ENCODE measurements at regions not wholly inside any gene's neighbourhood (a gene's known extent, or its start where the extent isn't known, plus 50 kb on each side); places are given as distances from the start of the nearest gene placed in this dataset.

- no peak for TF ChIP-seq AEBP2 (tag by site-specific recombination; IDR thresholded peaks at IDR 0.05; ENCODE audit: borderline replicate concordance)
- no peak for TF ChIP-seq ZNF292 (tag by site-specific recombination; IDR thresholded peaks at IDR 0.05; ENCODE audit: borderline replicate concordance, low read depth)
- TF ChIP-seq ZNF549 (tag by site-specific recombination; IDR thresholded peaks at IDR 0.05), result no peak
- no peak for TF ChIP-seq ZNF529 (tag by site-specific recombination; IDR thresholded peaks at IDR 0.05; ENCODE audit: insufficient replicate concordance)
- TF ChIP-seq, protein P1, sequence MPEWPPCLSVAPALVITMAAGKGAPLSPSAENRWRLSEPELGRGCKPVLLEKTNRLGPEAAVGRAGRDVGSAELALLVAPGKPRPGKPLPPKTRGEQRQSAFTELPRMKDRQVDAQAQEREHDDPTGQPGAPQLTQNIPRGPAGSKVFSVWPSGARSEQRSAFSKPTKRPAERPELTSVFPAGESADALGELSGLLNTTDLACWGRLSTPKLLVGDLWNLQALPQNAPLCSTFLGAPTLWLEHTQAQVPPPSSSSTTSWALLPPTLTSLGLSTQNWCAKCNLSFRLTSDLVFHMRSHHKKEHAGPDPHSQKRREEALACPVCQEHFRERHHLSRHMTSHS (tag by site-specific recombination; IDR thresholded peaks at IDR 0.05), result no peak
- TF ChIP-seq ZNF624 (tag by site-specific recombination; IDR thresholded peaks at IDR 0.05), result no peak
- TF ChIP-seq ZNF391 (tag by site-specific recombination; IDR thresholded peaks at IDR 0.05; ENCODE audit: borderline replicate concordance, low read depth), result no peak
- TF ChIP-seq, protein P2, sequence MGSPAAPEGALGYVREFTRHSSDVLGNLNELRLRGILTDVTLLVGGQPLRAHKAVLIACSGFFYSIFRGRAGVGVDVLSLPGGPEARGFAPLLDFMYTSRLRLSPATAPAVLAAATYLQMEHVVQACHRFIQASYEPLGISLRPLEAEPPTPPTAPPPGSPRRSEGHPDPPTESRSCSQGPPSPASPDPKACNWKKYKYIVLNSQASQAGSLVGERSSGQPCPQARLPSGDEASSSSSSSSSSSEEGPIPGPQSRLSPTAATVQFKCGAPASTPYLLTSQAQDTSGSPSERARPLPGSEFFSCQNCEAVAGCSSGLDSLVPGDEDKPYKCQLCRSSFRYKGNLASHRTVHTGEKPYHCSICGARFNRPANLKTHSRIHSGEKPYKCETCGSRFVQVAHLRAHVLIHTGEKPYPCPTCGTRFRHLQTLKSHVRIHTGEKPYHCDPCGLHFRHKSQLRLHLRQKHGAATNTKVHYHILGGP (tag by site-specific recombination; IDR thresholded peaks at IDR 0.05), result no peak
- TF ChIP-seq ZNF10 (tag by site-specific recombination; IDR thresholded peaks at IDR 0.05), result no peak
- TF ChIP-seq SP2 (tag by site-specific recombination; IDR thresholded peaks at IDR 0.05), result no peak
- TF ChIP-seq ZNF747 (tag by site-specific recombination; IDR thresholded peaks at IDR 0.05), result no peak
Observed at GRCh38 chr2:220550995-220551700, 923.7 kb downstream of the SLC4A3 start (continued).

DNA sequence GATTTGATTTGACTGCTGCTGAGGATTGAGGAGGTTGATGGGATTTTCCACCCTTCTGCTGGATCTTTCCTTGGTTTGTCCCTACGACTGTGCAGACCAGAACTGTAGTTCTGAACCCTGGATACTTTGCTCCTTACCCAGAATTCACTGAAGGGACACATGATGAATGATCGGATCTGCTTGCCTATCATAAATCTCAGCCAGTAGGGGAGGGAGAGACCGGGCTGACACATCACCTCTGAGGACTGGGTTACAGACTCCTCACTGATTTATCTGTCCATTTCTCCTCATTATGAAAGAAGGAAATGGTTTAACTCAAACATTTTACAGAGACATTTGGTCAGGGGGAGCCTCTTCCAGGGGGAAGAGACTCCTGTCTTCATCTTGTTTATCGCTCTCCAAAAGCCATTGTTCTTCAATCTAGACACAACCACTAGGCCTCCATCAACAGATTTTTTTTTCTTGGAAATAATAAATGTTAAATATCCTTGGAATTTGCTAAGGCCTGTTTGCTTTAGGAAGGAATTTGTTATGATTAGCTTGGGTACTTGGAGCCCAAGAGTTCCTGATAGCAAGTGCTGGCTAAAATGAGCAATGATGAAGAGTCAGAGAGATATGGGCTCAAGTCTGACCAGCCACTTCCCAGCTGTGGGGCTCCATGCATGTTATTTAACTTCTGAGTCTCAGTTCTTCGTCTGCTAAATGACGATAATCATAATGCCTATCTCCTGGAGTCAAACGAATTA, 925.5 kb downstream of the SLC4A3 start:
- Histone ChIP-seq H3K9me3 (ENCODE audit: control insufficient read depth, insufficient read depth, low read depth, low read length) (no peaks in the 10 kb centered on the region), H3K4me3 (ENCODE audit: low read depth, low read length) (no peak overlapping the region), H3K27ac (ENCODE audit: extremely low read depth, low read depth, low read length) (no peak overlapping the region), H3K36me3 (ENCODE audit: control insufficient read depth in 2 of 2, insufficient read depth in 1 of 2, low read length in 2 of 2) (no peaks in the 10 kb centered on the region), H3K4me1 (ENCODE audit: control insufficient read depth, insufficient read depth, low read length) (no peaks in the 10 kb centered on the region)
- TF ChIP-seq ZFHX2 (tag by site-specific recombination; conservative IDR thresholded peaks at IDR 0.05), result no peak
- CTCF ChIA-PET, result no interaction called here
- POLR2A ChIA-PET, result no interaction called here

GRCh38 chr2:220555961-220556630, 928.7 kb downstream of the SLC4A3 start:
- Histone ChIP-seq H3K4me1 (ENCODE audit: control insufficient read depth, insufficient read depth, low read length) (no peaks in the 10 kb centered on the region), H3K4me3 (ENCODE audit: low read depth, low read length) (no peak overlapping the region), H3K36me3 (ENCODE audit: control insufficient read depth in 2 of 2, insufficient read depth in 1 of 2, low read length in 2 of 2) (no peaks in the 10 kb centered on the region), H3K27ac (ENCODE audit: extremely low read depth, low read depth, low read length) (no peak overlapping the region), H3K9me3 (ENCODE audit: control insufficient read depth, insufficient read depth, low read depth, low read length) (no peaks in the 10 kb centered on the region)
- ChIA-PET POLR2A (interaction anchor here (0.6 kb wide), 1 partner anchor 27 kb away, joined by 11 read pairs; no protein-coding TSS in a partner anchor), CTCF (no interaction called here)
- TF ChIP-seq ZNF521 (tag by site-specific recombination; IDR thresholded peaks at IDR 0.05) (no peak), ZNF146 (tag by site-specific recombination; IDR thresholded peaks at IDR 0.05) (no peak)
- TF ChIP-seq, protein P3, sequence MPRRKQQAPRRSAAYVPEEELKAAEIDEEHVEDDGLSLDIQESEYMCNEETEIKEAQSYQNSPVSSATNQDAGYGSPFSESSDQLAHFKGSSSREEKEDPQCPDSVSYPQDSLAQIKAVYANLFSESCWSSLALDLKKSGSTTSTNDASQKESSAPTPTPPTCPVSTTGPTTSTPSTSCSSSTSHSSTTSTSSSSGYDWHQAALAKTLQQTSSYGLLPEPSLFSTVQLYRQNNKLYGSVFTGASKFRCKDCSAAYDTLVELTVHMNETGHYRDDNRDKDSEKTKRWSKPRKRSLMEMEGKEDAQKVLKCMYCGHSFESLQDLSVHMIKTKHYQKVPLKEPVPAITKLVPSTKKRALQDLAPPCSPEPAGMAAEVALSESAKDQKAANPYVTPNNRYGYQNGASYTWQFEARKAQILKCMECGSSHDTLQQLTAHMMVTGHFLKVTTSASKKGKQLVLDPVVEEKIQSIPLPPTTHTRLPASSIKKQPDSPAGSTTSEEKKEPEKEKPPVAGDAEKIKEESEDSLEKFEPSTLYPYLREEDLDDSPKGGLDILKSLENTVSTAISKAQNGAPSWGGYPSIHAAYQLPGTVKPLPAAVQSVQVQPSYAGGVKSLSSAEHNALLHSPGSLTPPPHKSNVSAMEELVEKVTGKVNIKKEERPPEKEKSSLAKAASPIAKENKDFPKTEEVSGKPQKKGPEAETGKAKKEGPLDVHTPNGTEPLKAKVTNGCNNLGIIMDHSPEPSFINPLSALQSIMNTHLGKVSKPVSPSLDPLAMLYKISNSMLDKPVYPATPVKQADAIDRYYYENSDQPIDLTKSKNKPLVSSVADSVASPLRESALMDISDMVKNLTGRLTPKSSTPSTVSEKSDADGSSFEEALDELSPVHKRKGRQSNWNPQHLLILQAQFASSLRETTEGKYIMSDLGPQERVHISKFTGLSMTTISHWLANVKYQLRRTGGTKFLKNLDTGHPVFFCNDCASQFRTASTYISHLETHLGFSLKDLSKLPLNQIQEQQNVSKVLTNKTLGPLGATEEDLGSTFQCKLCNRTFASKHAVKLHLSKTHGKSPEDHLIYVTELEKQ (tag by site-specific recombination; IDR thresholded peaks at IDR 0.05; ENCODE audit: borderline replicate concordance), result no peak
- TF ChIP-seq, protein P4, sequence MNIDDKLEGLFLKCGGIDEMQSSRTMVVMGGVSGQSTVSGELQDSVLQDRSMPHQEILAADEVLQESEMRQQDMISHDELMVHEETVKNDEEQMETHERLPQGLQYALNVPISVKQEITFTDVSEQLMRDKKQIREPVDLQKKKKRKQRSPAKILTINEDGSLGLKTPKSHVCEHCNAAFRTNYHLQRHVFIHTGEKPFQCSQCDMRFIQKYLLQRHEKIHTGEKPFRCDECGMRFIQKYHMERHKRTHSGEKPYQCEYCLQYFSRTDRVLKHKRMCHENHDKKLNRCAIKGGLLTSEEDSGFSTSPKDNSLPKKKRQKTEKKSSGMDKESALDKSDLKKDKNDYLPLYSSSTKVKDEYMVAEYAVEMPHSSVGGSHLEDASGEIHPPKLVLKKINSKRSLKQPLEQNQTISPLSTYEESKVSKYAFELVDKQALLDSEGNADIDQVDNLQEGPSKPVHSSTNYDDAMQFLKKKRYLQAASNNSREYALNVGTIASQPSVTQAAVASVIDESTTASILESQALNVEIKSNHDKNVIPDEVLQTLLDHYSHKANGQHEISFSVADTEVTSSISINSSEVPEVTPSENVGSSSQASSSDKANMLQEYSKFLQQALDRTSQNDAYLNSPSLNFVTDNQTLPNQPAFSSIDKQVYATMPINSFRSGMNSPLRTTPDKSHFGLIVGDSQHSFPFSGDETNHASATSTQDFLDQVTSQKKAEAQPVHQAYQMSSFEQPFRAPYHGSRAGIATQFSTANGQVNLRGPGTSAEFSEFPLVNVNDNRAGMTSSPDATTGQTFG (tag by site-specific recombination; IDR thresholded peaks at IDR 0.05; ENCODE audit: borderline replicate concordance), result no peak
